Naive thymus-derived CD4-positive, alpha-beta T cell (primary cell): ENCODE measurements at regions not wholly inside any gene's neighbourhood (a gene's known extent, or its start where the extent isn't known, plus 50 kb on each side); places are given as distances from the start of the nearest gene placed in this dataset.

Experiments
- ATAC-seq: fragments of 150-1000 bp; cut with Tn5 transposase; 2 replicates; pipeline ENCODE4 v1.10.0; 2021; ENCODE audit warnings: mild to moderate bottlenecking, moderate library complexity
- CTCF ChIA-PET: fragments of 350-600 bp; sonication (Branson Sonifier 250); formaldehyde crosslinking; loops from one replicate; lab custom pipeline; 2021; ENCODE audit warnings: antibody characterized with exemption; lab: Charles Lee
- POLR2A ChIA-PET: fragments of 350-600 bp; sonication (Branson Sonifier 250); formaldehyde crosslinking; loops from one replicate; lab custom pipeline; 2021; ENCODE audit warnings: antibody characterized with exemption, inconsistent platforms; lab: Charles Lee
- DNase-seq, 9 donors: peaks; one replicate each; pipeline versions ENCODE4 v3.0.0 to v3.0.0-alpha.2; 2020 to 2022; ENCODE audit warnings: mixed read lengths in 1 of 9
- H3K27ac ChIP-seq: one replicate; pipeline ENCODE4 v1.7.0; 2013; ENCODE audit warnings: mild to moderate bottlenecking, low read depth, low read length, moderate library complexity
- H3K27me3 ChIP-seq, 2 donors: one replicate each; pipeline ENCODE4 v1.7.0; 2013; ENCODE audit warnings: low read length in 2 of 2, mild to moderate bottlenecking in 2 of 2, moderate library complexity in 2 of 2; ENCODE audit not compliant: control insufficient read depth in 2 of 2, insufficient read depth in 2 of 2
- H3K36me3 ChIP-seq, 3 experiments: 1 replicate in 2 of 3; 2 replicates in 1 of 3; pipeline ENCODE4 v1.7.0; 2013; ENCODE audit warnings: low read length in 3 of 3, mild to moderate bottlenecking in 3 of 3, moderate library complexity in 1 of 3; ENCODE audit not compliant: insufficient read depth in 3 of 3, control insufficient read depth in 2 of 3
- H3K4me1 ChIP-seq, 2 donors: one replicate each; pipeline ENCODE4 v1.7.0; 2013; ENCODE audit warnings: low read length in 2 of 2, mild to moderate bottlenecking in 2 of 2, moderate library complexity in 1 of 2; ENCODE audit not compliant: control insufficient read depth in 2 of 2, insufficient read depth in 2 of 2
- H3K4me3 ChIP-seq: 2 replicates; pipeline ENCODE4 v1.7.0; 2013; ENCODE audit warnings: mild to moderate bottlenecking, low read length
- H3K9me3 ChIP-seq, 3 experiments: 1 replicate in 2 of 3; 2 replicates in 1 of 3; pipeline ENCODE4 v1.7.0; 2013; ENCODE audit warnings: low read length in 3 of 3; ENCODE audit not compliant: control insufficient read depth in 2 of 3
- H3K27ac Mint-ChIP-seq, 9 donors: one replicate each; pipeline ENCODE4 v1.8.0; 2020 to 2022; ENCODE audit warnings: mixed read lengths in 9 of 9, mild to moderate bottlenecking in 8 of 9, moderate library complexity in 5 of 9, inconsistent platforms in 2 of 9
- H3K27me3 Mint-ChIP-seq, 5 donors: one replicate each; pipeline ENCODE4 v1.8.0; 2021 to 2022; ENCODE audit warnings: mixed read lengths in 5 of 5, mild to moderate bottlenecking in 1 of 5
- H3K36me3 Mint-ChIP-seq, 5 donors: one replicate each; pipeline ENCODE4 v1.8.0; 2020 to 2022; ENCODE audit warnings: mixed read lengths in 5 of 5, mild to moderate bottlenecking in 3 of 5, inconsistent platforms in 1 of 5
- H3K4me1 Mint-ChIP-seq, 7 donors: one replicate each; pipeline ENCODE4 v1.8.0; 2020 to 2022; ENCODE audit warnings: mixed read lengths in 7 of 7, mild to moderate bottlenecking in 3 of 7, inconsistent platforms in 1 of 7
- H3K4me3 Mint-ChIP-seq, 10 donors: one replicate each; pipeline ENCODE4 v1.8.0; 2020 to 2022; ENCODE audit warnings: mild to moderate bottlenecking in 10 of 10, mixed read lengths in 10 of 10, moderate library complexity in 6 of 10, inconsistent platforms in 2 of 10
- H3K9me3 Mint-ChIP-seq, 11 donors: one replicate each; pipeline ENCODE4 v1.8.0; 2020 to 2022; ENCODE audit warnings: mixed read lengths in 11 of 11, mild to moderate bottlenecking in 4 of 11, inconsistent platforms in 1 of 11, moderate library complexity in 1 of 11
- intact Hi-C, 2 donors: fragments of 100-400 bp; cut with micrococcal nuclease; formaldehyde crosslinking; loops; one replicate each; pipeline ENCODE4 v1.15.1; 2023

DNA sequence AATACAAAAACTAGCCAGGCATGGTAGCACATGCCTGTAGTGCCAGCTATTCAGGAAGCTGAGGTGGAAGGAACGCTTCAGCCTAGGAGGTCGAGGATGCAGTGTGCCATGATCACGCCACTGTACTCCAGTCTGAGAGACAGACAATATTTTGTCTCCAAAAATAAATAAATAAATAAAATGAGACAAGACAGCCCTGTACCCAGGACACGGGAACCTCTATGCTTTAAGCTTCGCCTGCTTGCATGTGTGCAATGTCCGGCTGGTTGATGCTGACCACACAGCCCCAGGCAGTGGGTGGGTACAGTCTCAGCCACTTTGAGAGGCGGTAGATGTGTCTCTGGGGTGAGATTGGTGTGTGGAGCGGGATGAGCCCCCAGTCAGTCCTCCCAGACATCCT, 52.0 kb upstream of the MPEG1 start:
- DNase-seq = no peak
- H3K36me3 ChIP-seq = no peaks in the 10 kb centered on the region
- CTCF ChIA-PET = interaction anchor here (1.6 kb wide), 1 partner anchor 9 kb away, joined by 7 read pairs; no protein-coding TSS in a partner anchor
- no peak overlapping the region for H3K4me3 Mint-ChIP-seq
- no peak for ATAC-seq
- POLR2A ChIA-PET = interaction anchor here (1.4 kb wide), 1 partner anchor 8 kb away, joined by 5 read pairs; no protein-coding TSS in a partner anchor
- H3K27me3 ChIP-seq = no peaks in the 10 kb centered on the region
- H3K9me3 ChIP-seq = no peaks in the 10 kb centered on the region
- no peaks in the 10 kb centered on the region for H3K9me3 Mint-ChIP-seq
- intact Hi-C loops = no loop called here
- H3K27me3 Mint-ChIP-seq = no peaks in the 10 kb centered on the region
- peaks cover 0 to 5% (median 0%) of the 10 kb centered on the region in 7 donors for H3K4me1 Mint-ChIP-seq
- no peak overlapping the region for H3K27ac Mint-ChIP-seq
- no peak overlapping the region for H3K4me3 ChIP-seq
- no peak overlapping the region for H3K27ac ChIP-seq
- H3K4me1 ChIP-seq = no peaks in the 10 kb centered on the region
- no peaks in the 10 kb centered on the region for H3K36me3 Mint-ChIP-seq

DNA sequence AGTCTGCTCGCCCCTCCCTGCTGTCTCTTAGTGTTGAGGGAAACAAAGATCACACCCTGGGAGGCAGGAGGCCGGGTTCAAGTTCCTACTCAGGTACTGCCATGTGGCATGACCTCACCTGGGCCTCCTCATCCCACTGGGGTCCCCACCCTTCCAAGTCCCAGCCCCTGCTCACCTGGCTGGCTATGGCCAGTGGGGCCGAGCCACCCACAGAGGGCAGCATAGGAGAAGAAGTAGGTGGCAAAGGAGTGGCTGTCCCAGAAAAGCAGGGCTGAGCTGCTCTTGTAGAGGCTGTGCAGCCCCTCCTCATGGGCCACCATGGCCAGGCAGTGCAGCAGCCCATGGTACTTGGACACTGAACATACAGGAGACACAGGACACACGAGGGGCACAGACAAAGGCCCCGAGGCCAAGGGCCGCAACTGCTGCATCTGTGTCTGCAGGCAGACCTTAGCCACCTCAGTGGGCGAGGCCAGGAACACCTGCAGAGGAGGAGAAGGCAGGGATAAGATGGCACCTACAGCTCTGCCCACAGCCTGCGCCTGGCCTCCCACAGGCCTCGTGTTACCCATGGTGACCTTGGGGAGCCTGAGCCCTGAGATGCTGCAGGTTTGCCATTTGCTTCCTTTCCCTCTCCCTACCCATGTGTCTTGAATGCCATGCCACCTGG, 50.6 kb upstream of the MPEG1 start:
- peak; percentile 66 for ATAC-seq
- intact Hi-C loops = loop anchor here (1.0 kb wide), 2 partner anchors 21 to 167 kb away; no protein-coding TSS in a partner anchor
- Mint-ChIP-seq H3K27me3 (no peaks in the 10 kb centered on the region), H3K4me1 (no peaks in the 10 kb centered on the region), H3K9me3 (no peaks in the 10 kb centered on the region), H3K27ac (no peak overlapping the region), H3K36me3 (no peaks in the 10 kb centered on the region), H3K4me3 (no peak overlapping the region)
- POLR2A ChIA-PET = interaction anchor here (1.4 kb wide), 1 partner anchor 10 kb away, joined by 5 read pairs; no protein-coding TSS in a partner anchor
- H3K4me1 ChIP-seq = no peaks in the 10 kb centered on the region
- no peak overlapping the region for H3K4me3 ChIP-seq
- CTCF ChIA-PET = interaction anchor here (0.9 to 1.2 kb wide), 2 partner anchors 10 to 23 kb away, joined by 3 to 4 read pairs; no protein-coding TSS in a partner anchor
- H3K9me3 ChIP-seq = no peaks in the 10 kb centered on the region
- no peaks in the 10 kb centered on the region for H3K27me3 ChIP-seq
- no peaks in the 10 kb centered on the region for H3K36me3 ChIP-seq
- no peak overlapping the region for H3K27ac ChIP-seq
- peak in 5 of 9 donors; percentile 19 to 38 (median 32) for DNase-seq
